ENCODE measurements at regions not wholly inside any gene's neighbourhood (a gene's known extent, or its start where the extent isn't known, plus 50 kb on each side); places are given as distances from the start of the nearest gene placed in this dataset.

GRCh38 chr10:129344103-129344502 lies 122.9 kb upstream of the MGMT start:
- TF ChIP-seq, protein P1, sequence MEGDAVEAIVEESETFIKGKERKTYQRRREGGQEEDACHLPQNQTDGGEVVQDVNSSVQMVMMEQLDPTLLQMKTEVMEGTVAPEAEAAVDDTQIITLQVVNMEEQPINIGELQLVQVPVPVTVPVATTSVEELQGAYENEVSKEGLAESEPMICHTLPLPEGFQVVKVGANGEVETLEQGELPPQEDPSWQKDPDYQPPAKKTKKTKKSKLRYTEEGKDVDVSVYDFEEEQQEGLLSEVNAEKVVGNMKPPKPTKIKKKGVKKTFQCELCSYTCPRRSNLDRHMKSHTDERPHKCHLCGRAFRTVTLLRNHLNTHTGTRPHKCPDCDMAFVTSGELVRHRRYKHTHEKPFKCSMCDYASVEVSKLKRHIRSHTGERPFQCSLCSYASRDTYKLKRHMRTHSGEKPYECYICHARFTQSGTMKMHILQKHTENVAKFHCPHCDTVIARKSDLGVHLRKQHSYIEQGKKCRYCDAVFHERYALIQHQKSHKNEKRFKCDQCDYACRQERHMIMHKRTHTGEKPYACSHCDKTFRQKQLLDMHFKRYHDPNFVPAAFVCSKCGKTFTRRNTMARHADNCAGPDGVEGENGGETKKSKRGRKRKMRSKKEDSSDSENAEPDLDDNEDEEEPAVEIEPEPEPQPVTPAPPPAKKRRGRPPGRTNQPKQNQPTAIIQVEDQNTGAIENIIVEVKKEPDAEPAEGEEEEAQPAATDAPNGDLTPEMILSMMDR (IDR thresholded peaks at IDR 0.05), result no peak
- TF ChIP-seq POLR2A (IDR thresholded peaks at IDR 0.05), result no peak
